ENCODE measurements at regions not wholly inside any gene's neighbourhood (a gene's known extent, or its start where the extent isn't known, plus 50 kb on each side); places are given as distances from the start of the nearest gene placed in this dataset.

DNA sequence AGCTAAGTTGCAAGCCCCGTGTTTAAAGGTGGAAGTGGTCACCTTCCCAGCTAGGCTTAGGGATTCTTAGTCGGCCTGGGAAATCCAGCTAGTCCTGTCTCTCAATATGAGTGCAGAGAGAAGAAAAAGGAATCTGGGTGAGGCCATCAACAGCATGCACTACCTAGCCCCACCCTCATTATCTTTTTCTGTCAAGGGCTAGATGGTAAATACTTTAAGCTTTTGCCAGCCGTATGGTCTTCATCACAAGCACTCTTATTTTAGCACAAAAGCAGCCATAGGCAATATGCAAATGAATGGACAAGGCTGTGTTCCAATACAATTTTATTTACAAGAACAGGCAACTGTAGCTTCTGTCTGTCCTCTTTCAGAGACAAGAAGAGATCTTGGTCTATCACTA lies 282.9 kb downstream of the ZNF674 start:
- DNase-seq (ENCODE audit: insufficient read length, low spot score, missing footprints): no peak
- no peaks in the 10 kb centered on the region for H3K36me3 ChIP-seq (ENCODE audit: insufficient read depth, low read length)
- H3K4me3 ChIP-seq (ENCODE audit: insufficient read depth, low read length): no peak overlapping the region
- H2AFZ ChIP-seq (ENCODE audit: low read length): no peak overlapping the region
- H3K79me2 ChIP-seq (ENCODE audit: insufficient read depth, low read length): no peaks in the 10 kb centered on the region
- no peak overlapping the region for H3K27ac ChIP-seq (ENCODE audit: low read depth, low read length)
- no peaks in the 10 kb centered on the region for H3K4me1 ChIP-seq (ENCODE audit: insufficient read depth, low read length)
- H3K9me3 ChIP-seq (ENCODE audit: low read depth, low read length): no peaks in the 10 kb centered on the region
- TF ChIP-seq, protein P1, sequence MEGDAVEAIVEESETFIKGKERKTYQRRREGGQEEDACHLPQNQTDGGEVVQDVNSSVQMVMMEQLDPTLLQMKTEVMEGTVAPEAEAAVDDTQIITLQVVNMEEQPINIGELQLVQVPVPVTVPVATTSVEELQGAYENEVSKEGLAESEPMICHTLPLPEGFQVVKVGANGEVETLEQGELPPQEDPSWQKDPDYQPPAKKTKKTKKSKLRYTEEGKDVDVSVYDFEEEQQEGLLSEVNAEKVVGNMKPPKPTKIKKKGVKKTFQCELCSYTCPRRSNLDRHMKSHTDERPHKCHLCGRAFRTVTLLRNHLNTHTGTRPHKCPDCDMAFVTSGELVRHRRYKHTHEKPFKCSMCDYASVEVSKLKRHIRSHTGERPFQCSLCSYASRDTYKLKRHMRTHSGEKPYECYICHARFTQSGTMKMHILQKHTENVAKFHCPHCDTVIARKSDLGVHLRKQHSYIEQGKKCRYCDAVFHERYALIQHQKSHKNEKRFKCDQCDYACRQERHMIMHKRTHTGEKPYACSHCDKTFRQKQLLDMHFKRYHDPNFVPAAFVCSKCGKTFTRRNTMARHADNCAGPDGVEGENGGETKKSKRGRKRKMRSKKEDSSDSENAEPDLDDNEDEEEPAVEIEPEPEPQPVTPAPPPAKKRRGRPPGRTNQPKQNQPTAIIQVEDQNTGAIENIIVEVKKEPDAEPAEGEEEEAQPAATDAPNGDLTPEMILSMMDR (IDR thresholded peaks at IDR 0.05; ENCODE audit: extremely low read depth, low read depth, low read length): no peak
- peaks cover 3% of the 10 kb centered on the region for H3K27me3 ChIP-seq (ENCODE audit: insufficient read depth, low read length)
- no peak overlapping the region for H3K4me2 ChIP-seq (ENCODE audit: insufficient read depth, low read length)
- H4K20me1 ChIP-seq (ENCODE audit: insufficient read depth, low read length): no peaks in the 10 kb centered on the region

DNA sequence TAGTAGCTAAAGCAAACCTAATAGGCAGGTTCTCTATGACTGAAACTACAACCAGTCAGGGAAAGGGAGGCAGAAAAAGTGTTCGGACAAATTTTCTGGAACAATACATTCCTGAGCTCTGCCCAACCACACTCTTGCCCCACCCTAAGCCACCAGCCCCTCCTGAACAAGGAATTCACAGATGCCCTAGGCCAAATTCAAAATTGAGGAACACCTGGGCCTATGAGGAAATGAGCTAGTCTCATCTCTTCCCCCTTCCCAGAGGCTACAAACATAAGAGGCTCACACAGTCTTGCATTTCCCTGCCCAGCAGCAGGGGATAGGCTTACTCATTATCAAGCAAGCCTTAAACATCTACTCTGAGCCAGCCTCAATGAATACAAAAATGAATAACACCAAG lies 284.7 kb downstream of the ZNF674 start:
- H3K27ac ChIP-seq (ENCODE audit: low read depth, low read length): no peak overlapping the region
- DNase-seq (ENCODE audit: insufficient read length, low spot score, missing footprints): no peak
- H3K9me3 ChIP-seq (ENCODE audit: low read depth, low read length): no peaks in the 10 kb centered on the region
- H3K4me2 ChIP-seq (ENCODE audit: insufficient read depth, low read length): no peak overlapping the region
- no peaks in the 10 kb centered on the region for H3K4me1 ChIP-seq (ENCODE audit: insufficient read depth, low read length)
- TF ChIP-seq, protein P1 (IDR thresholded peaks at IDR 0.05; ENCODE audit: extremely low read depth, low read depth, low read length): no peak
- no peaks in the 10 kb centered on the region for H4K20me1 ChIP-seq (ENCODE audit: insufficient read depth, low read length)
- no peaks in the 10 kb centered on the region for H3K79me2 ChIP-seq (ENCODE audit: insufficient read depth, low read length)
- no peak overlapping the region for H2AFZ ChIP-seq (ENCODE audit: low read length)
- peaks cover 3% of the 10 kb centered on the region for H3K27me3 ChIP-seq (ENCODE audit: insufficient read depth, low read length)
- H3K4me3 ChIP-seq (ENCODE audit: insufficient read depth, low read length): no peak overlapping the region
- H3K36me3 ChIP-seq (ENCODE audit: insufficient read depth, low read length): no peaks in the 10 kb centered on the region

DNA sequence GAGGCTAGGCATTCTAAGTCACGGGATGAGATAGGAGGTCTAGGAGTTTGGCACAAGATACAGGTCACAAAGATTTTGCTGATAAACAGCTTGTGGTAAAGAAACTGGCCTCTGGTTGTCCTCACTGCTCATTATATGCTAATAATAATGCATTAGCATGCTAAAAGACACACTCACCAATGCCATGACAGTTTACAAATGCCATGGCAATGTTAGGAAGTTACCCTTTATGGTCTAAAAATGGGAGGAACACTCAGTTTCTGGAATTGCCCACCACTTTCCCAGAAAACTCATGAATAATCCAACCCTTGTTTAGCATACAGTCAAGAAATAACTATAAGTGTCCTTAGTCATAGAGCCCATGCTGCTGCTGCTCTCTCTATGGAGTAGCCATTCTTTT lies 286.9 kb downstream of the ZNF674 start:
- TF ChIP-seq, protein P1 (IDR thresholded peaks at IDR 0.05; ENCODE audit: extremely low read depth, low read depth, low read length): no peak
- H3K4me2 ChIP-seq (ENCODE audit: insufficient read depth, low read length): no peak overlapping the region
- no peaks in the 10 kb centered on the region for H3K36me3 ChIP-seq (ENCODE audit: insufficient read depth, low read length)
- H4K20me1 ChIP-seq (ENCODE audit: insufficient read depth, low read length): no peaks in the 10 kb centered on the region
- no peak overlapping the region for H3K27ac ChIP-seq (ENCODE audit: low read depth, low read length)
- no peak overlapping the region for H3K4me3 ChIP-seq (ENCODE audit: insufficient read depth, low read length)
- H3K4me1 ChIP-seq (ENCODE audit: insufficient read depth, low read length): peaks cover 10% of the 10 kb centered on the region
- DNase-seq (ENCODE audit: insufficient read length, low spot score, missing footprints): no peak
- no peaks in the 10 kb centered on the region for H3K79me2 ChIP-seq (ENCODE audit: insufficient read depth, low read length)
- H2AFZ ChIP-seq (ENCODE audit: low read length): no peak overlapping the region
- peaks cover 7% of the 10 kb centered on the region for H3K27me3 ChIP-seq (ENCODE audit: insufficient read depth, low read length)
- no peaks in the 10 kb centered on the region for H3K9me3 ChIP-seq (ENCODE audit: low read depth, low read length)

DNA sequence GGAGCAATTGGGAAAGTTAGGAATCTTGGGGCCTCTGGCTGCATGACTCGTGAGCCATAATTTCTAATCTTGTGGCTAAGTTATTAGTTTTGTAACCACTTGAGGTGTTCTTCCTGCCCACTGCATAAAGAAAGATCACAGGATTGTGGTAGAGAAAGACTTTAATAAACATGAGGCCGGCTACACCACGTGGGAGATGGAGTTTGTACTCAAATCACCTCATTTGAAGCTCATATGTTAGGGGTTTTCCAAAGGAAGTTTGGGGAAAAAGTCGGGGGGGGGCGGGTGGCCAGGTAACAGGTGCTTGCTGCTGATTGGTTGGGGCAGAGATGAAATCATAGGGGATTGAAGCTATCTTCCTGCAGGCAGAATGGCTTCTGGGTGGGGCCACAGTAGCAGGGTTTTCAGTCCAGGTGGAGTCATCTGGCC lies 287.8 kb downstream of the ZNF674 start:
- H3K4me3 ChIP-seq (ENCODE audit: insufficient read depth, low read length): no peak overlapping the region
- no peaks in the 10 kb centered on the region for H3K79me2 ChIP-seq (ENCODE audit: insufficient read depth, low read length)
- H3K27ac ChIP-seq (ENCODE audit: low read depth, low read length): no peak overlapping the region
- no peak overlapping the region for H2AFZ ChIP-seq (ENCODE audit: low read length)
- H3K4me2 ChIP-seq (ENCODE audit: insufficient read depth, low read length): no peak overlapping the region
- no peaks in the 10 kb centered on the region for H3K36me3 ChIP-seq (ENCODE audit: insufficient read depth, low read length)
- peaks cover 10% of the 10 kb centered on the region for H3K4me1 ChIP-seq (ENCODE audit: insufficient read depth, low read length)
- TF ChIP-seq, protein P1 (IDR thresholded peaks at IDR 0.05; ENCODE audit: extremely low read depth, low read depth, low read length): no peak
- no peak for DNase-seq (ENCODE audit: insufficient read length, low spot score, missing footprints)
- H4K20me1 ChIP-seq (ENCODE audit: insufficient read depth, low read length): no peaks in the 10 kb centered on the region
- H3K27me3 ChIP-seq (ENCODE audit: insufficient read depth, low read length): peaks cover 7% of the 10 kb centered on the region
- no peaks in the 10 kb centered on the region for H3K9me3 ChIP-seq (ENCODE audit: low read depth, low read length)
